ENCODE measurements at regions not wholly inside any gene's neighbourhood (a gene's known extent, or its start where the extent isn't known, plus 50 kb on each side); places are given as distances from the start of the nearest gene placed in this dataset.

DNA sequence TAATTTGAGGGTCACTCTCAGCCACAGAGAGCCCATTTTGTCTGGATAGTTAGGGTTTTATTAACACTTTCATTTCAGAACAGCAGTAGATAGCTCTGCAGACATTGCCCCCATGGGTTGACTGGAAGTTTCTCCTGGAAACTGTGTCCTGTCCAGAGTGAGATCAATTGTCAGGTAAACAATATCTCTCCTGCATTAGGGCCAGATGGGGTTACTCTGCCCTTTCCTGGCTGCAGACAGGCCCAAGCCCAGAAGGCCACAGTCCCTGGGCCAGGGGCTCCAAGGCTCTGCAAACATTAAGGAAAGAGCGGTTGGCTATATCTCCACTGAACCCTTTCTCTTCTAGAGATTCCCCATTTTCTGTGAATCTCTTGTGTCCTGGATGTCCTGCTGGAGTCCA, 436.8 kb upstream of the PRKX start:
- H3K4me3 ChIP-seq (ENCODE audit: low read depth, low read length) = no peak overlapping the region
- TF ChIP-seq, protein P1, sequence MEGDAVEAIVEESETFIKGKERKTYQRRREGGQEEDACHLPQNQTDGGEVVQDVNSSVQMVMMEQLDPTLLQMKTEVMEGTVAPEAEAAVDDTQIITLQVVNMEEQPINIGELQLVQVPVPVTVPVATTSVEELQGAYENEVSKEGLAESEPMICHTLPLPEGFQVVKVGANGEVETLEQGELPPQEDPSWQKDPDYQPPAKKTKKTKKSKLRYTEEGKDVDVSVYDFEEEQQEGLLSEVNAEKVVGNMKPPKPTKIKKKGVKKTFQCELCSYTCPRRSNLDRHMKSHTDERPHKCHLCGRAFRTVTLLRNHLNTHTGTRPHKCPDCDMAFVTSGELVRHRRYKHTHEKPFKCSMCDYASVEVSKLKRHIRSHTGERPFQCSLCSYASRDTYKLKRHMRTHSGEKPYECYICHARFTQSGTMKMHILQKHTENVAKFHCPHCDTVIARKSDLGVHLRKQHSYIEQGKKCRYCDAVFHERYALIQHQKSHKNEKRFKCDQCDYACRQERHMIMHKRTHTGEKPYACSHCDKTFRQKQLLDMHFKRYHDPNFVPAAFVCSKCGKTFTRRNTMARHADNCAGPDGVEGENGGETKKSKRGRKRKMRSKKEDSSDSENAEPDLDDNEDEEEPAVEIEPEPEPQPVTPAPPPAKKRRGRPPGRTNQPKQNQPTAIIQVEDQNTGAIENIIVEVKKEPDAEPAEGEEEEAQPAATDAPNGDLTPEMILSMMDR (IDR thresholded peaks at IDR 0.05; ENCODE audit: low read depth, low read length) = no peak
- TF ChIP-seq, protein P2, sequence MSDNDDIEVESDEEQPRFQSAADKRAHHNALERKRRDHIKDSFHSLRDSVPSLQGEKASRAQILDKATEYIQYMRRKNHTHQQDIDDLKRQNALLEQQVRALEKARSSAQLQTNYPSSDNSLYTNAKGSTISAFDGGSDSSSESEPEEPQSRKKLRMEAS (IDR thresholded peaks at IDR 0.05; ENCODE audit: low read depth, low read length) = no peak
- TF ChIP-seq MYC (IDR thresholded peaks at IDR 0.05; ENCODE audit: low read depth, low read length) (no peak), POLR2A (IDR thresholded peaks at IDR 0.05; ENCODE audit: extremely low read depth, insufficient read length) (no peak)
- DNase-seq (ENCODE audit: low read depth) = no peak

DNA sequence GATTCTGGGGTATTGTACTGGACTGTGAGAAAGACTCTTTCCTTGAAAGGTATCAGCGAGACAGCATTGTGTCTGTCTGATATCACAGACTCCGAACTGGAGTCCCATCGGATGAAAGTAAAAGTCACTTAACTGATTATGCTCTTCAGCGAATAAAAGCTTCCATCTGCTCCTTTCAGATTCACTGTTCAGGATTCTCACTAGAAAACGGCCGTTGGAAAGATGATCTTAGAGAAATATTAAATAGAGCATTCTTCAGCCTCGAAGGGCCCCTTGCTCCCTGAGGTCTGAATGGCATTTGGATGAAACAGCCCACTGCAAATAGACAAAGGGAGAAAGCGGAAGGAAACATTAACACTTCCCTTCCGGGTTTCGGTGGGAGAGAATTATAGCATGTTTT, 416.2 kb upstream of the PRKX start:
- no peak for DNase-seq (ENCODE audit: low read depth)
- no peak overlapping the region for H3K4me3 ChIP-seq (ENCODE audit: low read depth, low read length)
- TF ChIP-seq, protein P1 (IDR thresholded peaks at IDR 0.05; ENCODE audit: low read depth, low read length) = no peak
- TF ChIP-seq MYC (IDR thresholded peaks at IDR 0.05; ENCODE audit: low read depth, low read length) (no peak), POLR2A (IDR thresholded peaks at IDR 0.05; ENCODE audit: extremely low read depth, insufficient read length) (no peak)
- TF ChIP-seq, protein P2 (IDR thresholded peaks at IDR 0.05; ENCODE audit: low read depth, low read length) = no peak

- no peak for DNase-seq (ENCODE audit: low read depth)
- TF ChIP-seq MYC (IDR thresholded peaks at IDR 0.05; ENCODE audit: low read depth, low read length) (no peak), POLR2A (IDR thresholded peaks at IDR 0.05; ENCODE audit: extremely low read depth, insufficient read length) (no peak)
- TF ChIP-seq, protein P1 (IDR thresholded peaks at IDR 0.05; ENCODE audit: low read depth, low read length) = no peak
- TF ChIP-seq, protein P2 (IDR thresholded peaks at IDR 0.05; ENCODE audit: low read depth, low read length) = no peak
- H3K4me3 ChIP-seq (ENCODE audit: low read depth, low read length) = no peak overlapping the region
Observed at GRCh38 chrX:4118666-4119530, 405.4 kb upstream of the PRKX start.

GRCh38 chrX:4110964-4111363, 397.5 kb upstream of the PRKX start:
- H3K4me3 ChIP-seq (ENCODE audit: low read depth, low read length) = no peak overlapping the region
- TF ChIP-seq POLR2A (IDR thresholded peaks at IDR 0.05; ENCODE audit: extremely low read depth, insufficient read length) = no peak
- TF ChIP-seq, protein P1 (IDR thresholded peaks at IDR 0.05; ENCODE audit: low read depth, low read length) = peak; percentile 2
- TF ChIP-seq, protein P2 (IDR thresholded peaks at IDR 0.05; ENCODE audit: low read depth, low read length) = no peak
- TF ChIP-seq MYC (IDR thresholded peaks at IDR 0.05; ENCODE audit: low read depth, low read length) = no peak
- DNase-seq (ENCODE audit: low read depth) = peak; percentile 0

DNA sequence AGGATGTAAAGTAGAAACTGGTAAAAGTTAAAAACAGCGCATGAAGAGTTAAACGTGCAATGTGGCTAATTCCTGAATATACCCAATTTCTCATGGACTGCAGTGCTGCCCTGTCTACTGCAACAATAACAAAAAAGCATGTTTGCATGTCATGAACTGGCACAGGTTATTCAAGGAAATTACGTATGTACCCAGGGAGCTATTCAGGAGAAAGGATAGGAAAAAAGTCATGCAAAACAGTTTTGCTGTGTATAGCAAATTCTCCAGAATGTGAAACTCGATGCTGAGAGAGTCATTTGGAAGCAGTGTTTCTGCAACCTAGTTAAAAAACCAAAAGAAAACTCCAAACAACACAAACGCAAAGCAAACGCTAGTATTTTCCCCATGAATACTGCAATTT, 381.5 kb upstream of the PRKX start:
- TF ChIP-seq, protein P2 (IDR thresholded peaks at IDR 0.05; ENCODE audit: low read depth, low read length) = no peak
- TF ChIP-seq POLR2A (IDR thresholded peaks at IDR 0.05; ENCODE audit: extremely low read depth, insufficient read length) (no peak), MYC (IDR thresholded peaks at IDR 0.05; ENCODE audit: low read depth, low read length) (no peak)
- TF ChIP-seq, protein P1 (IDR thresholded peaks at IDR 0.05; ENCODE audit: low read depth, low read length) = no peak
- no peak overlapping the region for H3K4me3 ChIP-seq (ENCODE audit: low read depth, low read length)
- no peak for DNase-seq (ENCODE audit: low read depth)
